PC-9 (cell line): ENCODE measurements at regions not wholly inside any gene's neighbourhood (a gene's known extent, or its start where the extent isn't known, plus 50 kb on each side); places are given as distances from the start of the nearest gene placed in this dataset.

Experiments used
- CTCF ChIP-seq: fragments of 200-600 bp; sonication (generic); conservative IDR thresholded peaks from 2 replicates; pipeline ENCODE4 v1.6.1; 2017; ENCODE audit warnings: mixed run types, antibody characterized with exemption, mild to moderate bottlenecking, moderate library complexity
- EZH2 ChIP-seq: fragments of 200-600 bp; sonication (generic); IDR thresholded peaks from 2 replicates; pipeline ENCODE4 v1.8.0; 2017; ENCODE audit warnings: antibody characterized with exemption, low read depth

- TF ChIP-seq CTCF (no peak), EZH2 (no peak)
These were observed 656.9 kb downstream of the RFPL4B start for GRCh38 chr6:113004054-113004453.
